Renal cortex interstitium (tissue), 11 donors: ENCODE measurements at regions not wholly inside any gene's neighbourhood (a gene's known extent, or its start where the extent isn't known, plus 50 kb on each side); places are given as distances from the start of the nearest gene placed in this dataset.
"Not testable (repeated sequence)": the region's sequence is repeated elsewhere in the genome, so short reads cannot be mapped to it uniquely, and the experiment has no call there.

Source experiments
- DNase-seq, 11 donors: peaks; one replicate each; pipeline ENCODE4 v3.0.0-alpha.2; 2013; ENCODE audit warnings: low read depth in 9 of 11, low spot score in 4 of 11; ENCODE audit errors: extremely low read depth in 1 of 11

GRCh38 chr2:91780324-91780723, 3088.9 kb downstream of the RPIA start:
- DNase-seq: not testable (repeated sequence)

- DNase-seq: not testable (repeated sequence)
These were observed 3061.8 kb upstream of the TEKT4 start for GRCh38 chr2:91809391-91809790.

- DNase-seq: no peak
These were observed 3031.0 kb upstream of the TEKT4 start for GRCh38 chr2:91839904-91840868.

- DNase-seq: not testable (repeated sequence)
These were observed 3029.0 kb upstream of the TEKT4 start for GRCh38 chr2:91842264-91842663.

GRCh38 chr2:91842913-91843312, 3028.3 kb upstream of the TEKT4 start:
- not testable (repeated sequence) for DNase-seq

- DNase-seq: not testable (repeated sequence)
These were observed 3027.3 kb upstream of the TEKT4 start for GRCh38 chr2:91843723-91844450.

- DNase-seq: not testable (repeated sequence)
These were observed 3026.8 kb upstream of the TEKT4 start for GRCh38 chr2:91844451-91844825.

GRCh38 chr2:91846388-91846787, 3024.8 kb upstream of the TEKT4 start:
- DNase-seq: not testable (repeated sequence)

- not testable (repeated sequence) for DNase-seq
These were observed 3019.4 kb upstream of the TEKT4 start for GRCh38 chr2:91851689-91852420.

GRCh38 chr2:91856971-91857370, 3014.3 kb upstream of the TEKT4 start:
- not testable (repeated sequence) for DNase-seq

GRCh38 chr2:91857711-91858110, 3013.5 kb upstream of the TEKT4 start:
- DNase-seq: not testable (repeated sequence)

GRCh38 chr2:91871716-91872115, 2999.5 kb upstream of the TEKT4 start:
- DNase-seq: not testable (repeated sequence)

GRCh38 chr2:91873416-91873815, 2997.8 kb upstream of the TEKT4 start:
- not testable (repeated sequence) for DNase-seq

GRCh38 chr2:91877658-91878210, 2993.5 kb upstream of the TEKT4 start:
- DNase-seq: not testable (repeated sequence)

- not testable (repeated sequence) for DNase-seq
These were observed 2976.1 kb upstream of the TEKT4 start for GRCh38 chr2:91895091-91895490.

GRCh38 chr2:91917602-91918001, 2953.6 kb upstream of the TEKT4 start:
- DNase-seq: not testable (repeated sequence)
